GM19395 (cell line): ENCODE measurements at regions not wholly inside any gene's neighbourhood (a gene's known extent, or its start where the extent isn't known, plus 50 kb on each side); places are given as distances from the start of the nearest gene placed in this dataset.

Source experiments
- ATAC-seq: cut with Tn5 transposase; IDR thresholded peaks from one replicate; pipeline ENCODE4 v1.9.1; 2021; ENCODE audit warnings: mild to moderate bottlenecking, moderate library complexity; ENCODE audit not compliant: unreplicated experiment

GRCh38 chr1:34328281-34328799 lies 151.6 kb downstream of the C1orf94 start:
- no peak for ATAC-seq

- ATAC-seq, result no peak
Measured at GRCh38 chr1:34330061-34330460, 153.4 kb downstream of the C1orf94 start.

GRCh38 chr1:34331020-34331926 lies 154.6 kb downstream of the C1orf94 start:
- no peak for ATAC-seq

- ATAC-seq, result no peak
Measured at GRCh38 chr1:34332996-34333395, 156.3 kb downstream of the C1orf94 start.

- ATAC-seq, result no peak
Measured at GRCh38 chr1:34338871-34339270, 162.2 kb downstream of the C1orf94 start.

- ATAC-seq, result no peak
Measured at GRCh38 chr1:34341896-34342295, 165.2 kb downstream of the C1orf94 start.

- no peak for ATAC-seq
Measured at GRCh38 chr1:34342334-34342733, 165.6 kb downstream of the C1orf94 start.

- no peak for ATAC-seq
Measured at GRCh38 chr1:34346128-34346527, 169.4 kb downstream of the C1orf94 start.

- no peak for ATAC-seq
Measured at GRCh38 chr1:34353409-34353808, 176.7 kb downstream of the C1orf94 start.

- ATAC-seq, result no peak
Measured at GRCh38 chr1:34354367-34354766, 177.7 kb downstream of the C1orf94 start.

- ATAC-seq, result no peak
Measured at GRCh38 chr1:34356853-34357252, 180.1 kb downstream of the C1orf94 start.

GRCh38 chr1:34358636-34359035 lies 181.9 kb downstream of the C1orf94 start:
- ATAC-seq, result no peak

- ATAC-seq, result no peak
Measured at GRCh38 chr1:34359411-34359810, 182.7 kb downstream of the C1orf94 start.

GRCh38 chr1:34360574-34360973 lies 183.9 kb downstream of the C1orf94 start:
- ATAC-seq, result peak; percentile 54

GRCh38 chr1:34361121-34361520 lies 184.4 kb downstream of the C1orf94 start:
- no peak for ATAC-seq

- ATAC-seq, result no peak
Measured at GRCh38 chr1:34361781-34362357, 185.2 kb downstream of the C1orf94 start.

- no peak for ATAC-seq
Measured at GRCh38 chr1:34362949-34363348, 186.2 kb downstream of the C1orf94 start.

GRCh38 chr1:34363447-34363846 lies 186.7 kb downstream of the C1orf94 start:
- no peak for ATAC-seq

- no peak for ATAC-seq
Measured at GRCh38 chr1:34363915-34364314, 187.2 kb downstream of the C1orf94 start.

- no peak for ATAC-seq
Measured at GRCh38 chr1:34364376-34364775, 187.7 kb downstream of the C1orf94 start.

GRCh38 chr1:34365295-34365694 lies 188.6 kb downstream of the C1orf94 start:
- no peak for ATAC-seq
